ENCODE measurements at regions not wholly inside any gene's neighbourhood (a gene's known extent, or its start where the extent isn't known, plus 50 kb on each side); places are given as distances from the start of the nearest gene placed in this dataset.

GRCh38 chr20:16942051-16942450, 193.9 kb downstream of the OTOR start:
- TF ChIP-seq, protein P1, sequence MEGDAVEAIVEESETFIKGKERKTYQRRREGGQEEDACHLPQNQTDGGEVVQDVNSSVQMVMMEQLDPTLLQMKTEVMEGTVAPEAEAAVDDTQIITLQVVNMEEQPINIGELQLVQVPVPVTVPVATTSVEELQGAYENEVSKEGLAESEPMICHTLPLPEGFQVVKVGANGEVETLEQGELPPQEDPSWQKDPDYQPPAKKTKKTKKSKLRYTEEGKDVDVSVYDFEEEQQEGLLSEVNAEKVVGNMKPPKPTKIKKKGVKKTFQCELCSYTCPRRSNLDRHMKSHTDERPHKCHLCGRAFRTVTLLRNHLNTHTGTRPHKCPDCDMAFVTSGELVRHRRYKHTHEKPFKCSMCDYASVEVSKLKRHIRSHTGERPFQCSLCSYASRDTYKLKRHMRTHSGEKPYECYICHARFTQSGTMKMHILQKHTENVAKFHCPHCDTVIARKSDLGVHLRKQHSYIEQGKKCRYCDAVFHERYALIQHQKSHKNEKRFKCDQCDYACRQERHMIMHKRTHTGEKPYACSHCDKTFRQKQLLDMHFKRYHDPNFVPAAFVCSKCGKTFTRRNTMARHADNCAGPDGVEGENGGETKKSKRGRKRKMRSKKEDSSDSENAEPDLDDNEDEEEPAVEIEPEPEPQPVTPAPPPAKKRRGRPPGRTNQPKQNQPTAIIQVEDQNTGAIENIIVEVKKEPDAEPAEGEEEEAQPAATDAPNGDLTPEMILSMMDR (IDR thresholded peaks at IDR 0.05; ENCODE audit: extremely low read depth in 1 of 2, insufficient read depth in 1 of 2, low read depth in 1 of 2, low read length in 2 of 2): no peak
- TF ChIP-seq POLR2A (IDR thresholded peaks at IDR 0.05; ENCODE audit: low read depth, low read length) (no peak), POLR2AphosphoS5 (IDR thresholded peaks at IDR 0.05; ENCODE audit: insufficient read depth, low read depth, low read length) (no peak), MAX (IDR thresholded peaks at IDR 0.05; ENCODE audit: insufficient read depth, insufficient read length) (no peak)
